PC-9 (cell line): ENCODE measurements at regions not wholly inside any gene's neighbourhood (a gene's known extent, or its start where the extent isn't known, plus 50 kb on each side); places are given as distances from the start of the nearest gene placed in this dataset.

ENCODE experiments used
- BruUV-seq: library from RNA; stranded (reverse); fragments of 400-500 nt; replicated peaks from 2 replicates; lab custom pipeline; 2021; lab: Mats Ljungman, UMichigan
- CTCF ChIA-PET: fragments of 300-600 bp; sonication (Branson Sonifier 250); formaldehyde crosslinking; loops from one replicate; lab custom pipeline; 2022; ENCODE audit warnings: antibody characterized with exemption; lab: Charles Lee
- POLR2A ChIA-PET: fragments of 300-600 bp; sonication (Branson Sonifier 250); formaldehyde crosslinking; loops from one replicate; lab custom pipeline; 2022; ENCODE audit warnings: antibody characterized with exemption; ENCODE audit not compliant: unreplicated experiment; lab: Charles Lee
- DNase-seq, 2 experiments: peaks; one replicate each; pipeline versions ENCODE4 v3.0.0 to v3.0.0-alpha.2; 2015 to 2022; ENCODE audit warnings: mixed read lengths in 1 of 2
- H2AFZ ChIP-seq: fragments of 200-600 bp; sonication (generic); 2 replicates; pipeline ENCODE4 v1.8.1; 2017; ENCODE audit warnings: antibody characterized with exemption
- H3F3A ChIP-seq: fragments of 200-600 bp; sonication (generic); 2 replicates; pipeline ENCODE4 v1.8.1; 2017; ENCODE audit warnings: antibody characterized with exemption, mild to moderate bottlenecking, low read depth; ENCODE audit not compliant: insufficient read depth
- H3K27ac ChIP-seq: fragments of 200-600 bp; sonication (generic); 2 replicates; pipeline ENCODE4 v1.6.1; 2016; ENCODE audit warnings: mixed run types
- H3K27me3 ChIP-seq: fragments of 200-600 bp; sonication (generic); 2 replicates; pipeline ENCODE4 v1.6.1; 2016; ENCODE audit warnings: low read depth, mixed run types; ENCODE audit not compliant: insufficient read depth
- H3K36me3 ChIP-seq: fragments of 200-600 bp; sonication (generic); 2 replicates; pipeline ENCODE4 v1.6.1; 2016; ENCODE audit warnings: low read depth, mixed run types
- H3K4me1 ChIP-seq: fragments of 200-600 bp; sonication (generic); replicated peaks from 2 replicates; pipeline ENCODE4 v1.6.1; 2016; ENCODE audit warnings: mixed run types; ENCODE audit not compliant: insufficient read depth
- H3K4me2 ChIP-seq: fragments of 200-600 bp; sonication (generic); 2 replicates; pipeline ENCODE4 v1.6.1; 2017; ENCODE audit warnings: mixed run types
- H3K4me3 ChIP-seq: fragments of 200-600 bp; sonication (generic); 2 replicates; pipeline ENCODE4 v1.6.1; 2016; ENCODE audit warnings: mixed run types
- H3K79me2 ChIP-seq: fragments of 200-600 bp; sonication (generic); 2 replicates; pipeline ENCODE4 v1.6.1; 2017; ENCODE audit warnings: low read depth, mixed run types
- H3K9me2 ChIP-seq: fragments of 200-600 bp; sonication (generic); 2 replicates; pipeline ENCODE4 v1.8.1; 2017; ENCODE audit warnings: mild to moderate bottlenecking; ENCODE audit not compliant: insufficient read depth
- H3K9me3 ChIP-seq: fragments of 200-600 bp; sonication (generic); 2 replicates; pipeline ENCODE4 v1.8.1; 2016; ENCODE audit warnings: low read depth; ENCODE audit not compliant: insufficient read depth
- H4K20me1 ChIP-seq: fragments of 200-600 bp; sonication (generic); 2 replicates; pipeline ENCODE4 v1.8.1; 2017; ENCODE audit not compliant: insufficient read depth
- EZH2 ChIP-seq: fragments of 200-600 bp; sonication (generic); IDR thresholded peaks from 2 replicates; pipeline ENCODE4 v1.8.0; 2017; ENCODE audit warnings: antibody characterized with exemption, low read depth
- intact Hi-C: fragments of 100-400 bp; cut with micrococcal nuclease; formaldehyde crosslinking; loops from one replicate; pipeline ENCODE4 v1.10.0; 2022; ENCODE audit not compliant: unreplicated experiment
- TF ChIP-seq, protein P1 (sequence below): fragments of 200-600 bp; sonication (generic); conservative IDR thresholded peaks from 2 replicates; pipeline ENCODE4 v1.6.1; 2017; ENCODE audit warnings: mixed run types, antibody characterized with exemption, mild to moderate bottlenecking, moderate library complexity

DNA sequence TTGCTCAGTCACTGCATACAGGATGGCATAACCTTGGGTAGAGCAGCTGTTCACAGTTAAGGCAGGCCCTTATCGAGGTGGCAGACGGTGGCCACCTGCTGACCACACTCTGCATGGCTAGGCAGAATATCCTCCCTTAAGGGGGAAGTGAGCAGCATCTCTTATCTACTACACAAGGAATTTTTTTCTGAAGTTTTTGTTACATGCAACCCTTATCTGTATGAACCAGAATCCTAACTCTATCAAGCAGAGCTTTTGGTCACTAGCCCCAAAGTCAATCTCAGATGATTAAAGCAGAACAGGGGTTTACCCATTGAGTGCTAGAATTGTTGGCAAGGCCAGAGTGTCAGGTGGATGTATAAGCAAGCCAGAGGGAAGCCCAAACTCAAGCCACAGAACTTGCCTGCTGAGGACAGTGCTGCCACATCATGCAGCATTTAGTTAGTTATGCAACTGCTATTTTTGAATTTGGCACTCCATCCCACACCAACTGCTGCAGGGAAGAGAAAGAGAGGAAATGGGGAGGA lies 192.8 kb downstream of the TBX5 start:
- Histone ChIP-seq H3K9me3 (no peaks in the 10 kb centered on the region), H3K4me3 (no peak overlapping the region), H3K4me1 (no peaks in the 10 kb centered on the region), H4K20me1 (no peaks in the 10 kb centered on the region), H3K9me2 (no peaks in the 10 kb centered on the region), H3K27ac (no peak overlapping the region), H3K79me2 (no peaks in the 10 kb centered on the region), H3K36me3 (no peaks in the 10 kb centered on the region), H3K27me3 (peaks cover 18% of the 10 kb centered on the region; the same call in 1 of the 2 replicates), H3K4me2 (no peak overlapping the region), H3F3A (no peaks in the 10 kb centered on the region), H2AFZ (no peak overlapping the region)
- CTCF ChIA-PET = no interaction called here
- POLR2A ChIA-PET = no interaction called here
- DNase-seq = no peak
- BruUV-seq = no TSS peak
- TF ChIP-seq, protein P1, sequence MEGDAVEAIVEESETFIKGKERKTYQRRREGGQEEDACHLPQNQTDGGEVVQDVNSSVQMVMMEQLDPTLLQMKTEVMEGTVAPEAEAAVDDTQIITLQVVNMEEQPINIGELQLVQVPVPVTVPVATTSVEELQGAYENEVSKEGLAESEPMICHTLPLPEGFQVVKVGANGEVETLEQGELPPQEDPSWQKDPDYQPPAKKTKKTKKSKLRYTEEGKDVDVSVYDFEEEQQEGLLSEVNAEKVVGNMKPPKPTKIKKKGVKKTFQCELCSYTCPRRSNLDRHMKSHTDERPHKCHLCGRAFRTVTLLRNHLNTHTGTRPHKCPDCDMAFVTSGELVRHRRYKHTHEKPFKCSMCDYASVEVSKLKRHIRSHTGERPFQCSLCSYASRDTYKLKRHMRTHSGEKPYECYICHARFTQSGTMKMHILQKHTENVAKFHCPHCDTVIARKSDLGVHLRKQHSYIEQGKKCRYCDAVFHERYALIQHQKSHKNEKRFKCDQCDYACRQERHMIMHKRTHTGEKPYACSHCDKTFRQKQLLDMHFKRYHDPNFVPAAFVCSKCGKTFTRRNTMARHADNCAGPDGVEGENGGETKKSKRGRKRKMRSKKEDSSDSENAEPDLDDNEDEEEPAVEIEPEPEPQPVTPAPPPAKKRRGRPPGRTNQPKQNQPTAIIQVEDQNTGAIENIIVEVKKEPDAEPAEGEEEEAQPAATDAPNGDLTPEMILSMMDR = no peak
- TF ChIP-seq EZH2 = no peak
- intact Hi-C loops = no loop called here

DNA sequence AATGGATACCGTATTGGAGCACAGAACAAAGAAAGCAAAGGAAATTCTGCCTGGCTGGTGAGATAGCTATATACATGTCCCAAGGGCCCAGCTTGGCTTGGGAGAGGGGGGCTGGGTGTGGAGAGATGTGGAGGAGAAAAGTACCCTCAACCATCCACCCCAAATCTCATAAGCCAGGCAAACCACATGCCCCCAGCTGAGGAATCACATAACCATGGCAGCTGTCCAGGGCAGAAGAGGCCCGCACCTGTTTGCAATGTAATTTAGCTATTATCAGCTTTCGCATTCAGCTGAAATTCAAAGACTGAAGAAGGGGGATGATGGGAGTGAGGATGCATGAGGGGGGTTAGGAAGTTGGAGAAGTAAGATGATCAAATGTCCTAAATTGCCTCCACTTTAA lies 196.1 kb downstream of the TBX5 start:
- Histone ChIP-seq H3F3A (no peaks in the 10 kb centered on the region), H3K79me2 (no peaks in the 10 kb centered on the region), H3K27ac (no peak overlapping the region), H3K9me2 (no peaks in the 10 kb centered on the region), H3K4me1 (no peaks in the 10 kb centered on the region), H3K9me3 (no peaks in the 10 kb centered on the region), H3K36me3 (no peaks in the 10 kb centered on the region), H3K4me2 (no peak overlapping the region), H2AFZ (no peak overlapping the region), H3K27me3 (peaks cover 6% of the 10 kb centered on the region; the same call in 1 of the 2 replicates), H3K4me3 (no peak overlapping the region), H4K20me1 (no peaks in the 10 kb centered on the region)
- ChIA-PET CTCF (no interaction called here), POLR2A (no interaction called here)
- no peak for DNase-seq
- intact Hi-C loops = no loop called here
- no TSS peak for BruUV-seq
- TF ChIP-seq EZH2 = no peak
- TF ChIP-seq, protein P1 = no peak

DNA sequence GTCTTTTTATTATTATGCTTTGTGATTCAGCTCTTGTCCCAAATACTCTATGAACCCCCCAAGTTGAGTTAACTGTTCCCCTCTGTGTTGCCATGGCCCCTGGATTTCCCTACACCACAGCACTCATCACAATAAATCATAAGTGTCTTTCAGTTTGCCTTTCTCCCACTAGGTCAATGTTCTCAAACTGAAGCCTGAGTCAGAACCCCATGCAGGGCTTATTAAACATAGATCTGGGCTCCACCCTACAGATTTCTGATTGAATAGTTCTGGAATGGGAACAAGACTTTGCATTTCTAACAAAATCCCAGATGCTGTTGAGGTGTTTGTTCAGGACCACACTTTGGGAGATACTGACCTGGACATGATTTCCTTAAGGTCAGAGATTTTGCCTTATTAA lies 199.4 kb downstream of the TBX5 start:
- Histone ChIP-seq H3K79me2 (no peaks in the 10 kb centered on the region), H3K27me3 (no peaks in the 10 kb centered on the region), H3K9me3 (no peaks in the 10 kb centered on the region), H3K9me2 (no peaks in the 10 kb centered on the region), H3K4me3 (no peak overlapping the region), H4K20me1 (no peaks in the 10 kb centered on the region), H3K4me1 (no peaks in the 10 kb centered on the region), H3K4me2 (no peak overlapping the region), H3F3A (no peaks in the 10 kb centered on the region), H3K27ac (no peak overlapping the region), H3K36me3 (no peaks in the 10 kb centered on the region), H2AFZ (no peak overlapping the region)
- DNase-seq = no peak
- intact Hi-C loops = no loop called here
- POLR2A ChIA-PET = no interaction called here
- BruUV-seq = no TSS peak
- TF ChIP-seq, protein P1 = no peak
- TF ChIP-seq EZH2 = no peak
- CTCF ChIA-PET = no interaction called here
